SHP77 (cell line): ENCODE measurements at regions not wholly inside any gene's neighbourhood (a gene's known extent, or its start where the extent isn't known, plus 50 kb on each side); places are given as distances from the start of the nearest gene placed in this dataset.
A peak's percentile ranks its signal among the peaks of the same experiment; 100 is the strongest.

ENCODE experiments used
- DNase-seq, 2 experiments: peaks; one replicate each; lab custom pipeline; 2025; lab: John Stamatoyannopoulos, UW

- no peak for DNase-seq
Observed at GRCh38 chr7:26513948-26514347, 222.3 kb downstream of the SNX10 start.

GRCh38 chr7:26514633-26515032, 223.0 kb downstream of the SNX10 start:
- no peak for DNase-seq

- DNase-seq: peak in 1 of 2 experiments; percentile 50
Observed at GRCh38 chr7:26515314-26515842, 223.7 kb downstream of the SNX10 start.

- peak in 1 of 2 experiments; percentile 19 for DNase-seq
Observed at GRCh38 chr7:26520483-26520882, 228.8 kb downstream of the SNX10 start.

GRCh38 chr7:26522633-26523032, 231.0 kb downstream of the SNX10 start:
- DNase-seq: no peak

- peak; percentile 97 for DNase-seq
Observed at GRCh38 chr7:26525398-26526264, 234.0 kb downstream of the SNX10 start.

GRCh38 chr7:26526265-26526587, 234.6 kb downstream of the SNX10 start:
- DNase-seq: peak; percentile 72 to 75

- DNase-seq: no peak
Observed at GRCh38 chr7:26531926-26532325, 240.3 kb downstream of the SNX10 start.

GRCh38 chr7:26532471-26532870, 240.8 kb downstream of the SNX10 start:
- no peak for DNase-seq

GRCh38 chr7:26533217-26533616, 241.6 kb downstream of the SNX10 start:
- DNase-seq: no peak

- DNase-seq: peak; percentile 50 to 68
Observed at GRCh38 chr7:26534649-26535482, 243.2 kb downstream of the SNX10 start.

GRCh38 chr7:26535483-26536007, 243.9 kb downstream of the SNX10 start:
- no peak for DNase-seq

- DNase-seq: no peak
Observed at GRCh38 chr7:26538216-26538615, 246.6 kb downstream of the SNX10 start.

GRCh38 chr7:26538689-26539088, 247.0 kb downstream of the SNX10 start:
- DNase-seq: peak; percentile 32 to 51

- no peak for DNase-seq
Observed at GRCh38 chr7:26543340-26543739, 251.7 kb downstream of the SNX10 start.

GRCh38 chr7:26543951-26544350, 252.3 kb downstream of the SNX10 start:
- DNase-seq: no peak

GRCh38 chr7:26546508-26547053, 254.9 kb downstream of the SNX10 start:
- no peak for DNase-seq

- no peak for DNase-seq
Observed at GRCh38 chr7:26547156-26547555, 255.5 kb downstream of the SNX10 start.

- no peak for DNase-seq
Observed at GRCh38 chr7:26549281-26549944, 257.8 kb downstream of the SNX10 start.

GRCh38 chr7:26550492-26550891, 258.8 kb downstream of the SNX10 start:
- DNase-seq: no peak

- no peak for DNase-seq
Observed at GRCh38 chr7:26551740-26552139, 260.1 kb downstream of the SNX10 start.

GRCh38 chr7:26553128-26553527, 261.5 kb downstream of the SNX10 start:
- DNase-seq: no peak
